HG02973 (cell line): ENCODE measurements at regions not wholly inside any gene's neighbourhood (a gene's known extent, or its start where the extent isn't known, plus 50 kb on each side); places are given as distances from the start of the nearest gene placed in this dataset.
A peak's percentile ranks its signal among the peaks of the same experiment; 100 is the strongest.

Source experiments
- ATAC-seq: cut with Tn5 transposase; IDR thresholded peaks from one replicate; pipeline ENCODE4 v1.9.1; 2021; ENCODE audit warnings: moderate library complexity; ENCODE audit not compliant: unreplicated experiment

GRCh38 chr20:22374678-22375590 lies 209.4 kb downstream of the FOXA2 start:
- ATAC-seq, result no peak

- ATAC-seq, result no peak
Measured at GRCh38 chr20:22374066-22374465, 210.3 kb downstream of the FOXA2 start.

GRCh38 chr20:22373164-22373895 lies 211.0 kb downstream of the FOXA2 start:
- ATAC-seq, result no peak

- peak; percentile 82 for ATAC-seq
Measured at GRCh38 chr20:22371843-22372242, 212.5 kb downstream of the FOXA2 start.

- ATAC-seq, result no peak
Measured at GRCh38 chr20:22370137-22370536, 214.2 kb downstream of the FOXA2 start.

GRCh38 chr20:22369100-22369499 lies 215.3 kb downstream of the FOXA2 start:
- no peak for ATAC-seq

- no peak for ATAC-seq
Measured at GRCh38 chr20:22368235-22368634, 216.1 kb downstream of the FOXA2 start.

GRCh38 chr20:22366631-22367030 lies 217.7 kb downstream of the FOXA2 start:
- no peak for ATAC-seq

GRCh38 chr20:22354647-22355046 lies 229.7 kb downstream of the FOXA2 start:
- no peak for ATAC-seq

GRCh38 chr20:22353586-22353985 lies 230.8 kb downstream of the FOXA2 start:
- no peak for ATAC-seq

- no peak for ATAC-seq
Measured at GRCh38 chr20:22352019-22352418, 232.4 kb downstream of the FOXA2 start.

- ATAC-seq, result no peak
Measured at GRCh38 chr20:22350624-22351023, 233.7 kb downstream of the FOXA2 start.

GRCh38 chr20:22348010-22348409 lies 236.4 kb downstream of the FOXA2 start:
- no peak for ATAC-seq

- ATAC-seq, result no peak
Measured at GRCh38 chr20:22346716-22347115, 237.7 kb downstream of the FOXA2 start.

GRCh38 chr20:22343612-22344011 lies 240.8 kb downstream of the FOXA2 start:
- ATAC-seq, result no peak

GRCh38 chr20:22342410-22342809 lies 242.0 kb downstream of the FOXA2 start:
- no peak for ATAC-seq

GRCh38 chr20:22341508-22341907 lies 242.9 kb downstream of the FOXA2 start:
- ATAC-seq, result no peak

GRCh38 chr20:22339946-22340345 lies 244.4 kb downstream of the FOXA2 start:
- ATAC-seq, result no peak

- ATAC-seq, result no peak
Measured at GRCh38 chr20:22339091-22339881, 245.1 kb downstream of the FOXA2 start.

- no peak for ATAC-seq
Measured at GRCh38 chr20:22338140-22338708, 246.1 kb downstream of the FOXA2 start.

GRCh38 chr20:22335210-22335609 lies 249.2 kb downstream of the FOXA2 start:
- no peak for ATAC-seq
